AG09319 (cell line): ENCODE measurements at regions not wholly inside any gene's neighbourhood (a gene's known extent, or its start where the extent isn't known, plus 50 kb on each side); places are given as distances from the start of the nearest gene placed in this dataset.

Experiments used
- DNase-seq: peaks from one replicate; pipeline ENCODE4 v3.0.0-alpha.2; 2010; ENCODE audit warnings: low read depth; ENCODE audit errors: extremely low read depth
- TF ChIP-seq, protein P1 (sequence below): IDR thresholded peaks from 2 replicates; pipeline ENCODE4 v1.5.1; 2011; ENCODE audit warnings: low read depth, mild to moderate bottlenecking, inconsistent platforms, low read length, moderate library complexity

DNA sequence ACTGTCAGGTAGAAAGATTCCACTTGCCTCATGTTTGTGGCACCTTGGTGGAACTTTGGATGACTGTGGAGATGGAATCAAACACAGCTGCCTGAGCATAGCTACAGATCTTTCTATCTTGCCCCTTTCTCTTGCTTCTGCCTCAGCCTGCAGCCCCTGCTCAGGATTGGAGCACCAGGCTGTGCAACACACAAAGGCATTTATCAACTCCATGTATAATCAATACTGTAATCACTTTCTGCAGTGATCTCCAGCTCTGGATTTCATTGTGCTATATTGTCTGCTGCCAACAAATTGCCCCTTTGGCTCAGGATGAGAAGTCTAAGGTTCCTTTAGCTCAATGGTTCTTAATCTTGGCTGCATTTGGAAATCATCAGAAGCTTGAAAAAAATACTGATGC lies 86.3 kb upstream of the PRPS1 start:
- TF ChIP-seq, protein P1, sequence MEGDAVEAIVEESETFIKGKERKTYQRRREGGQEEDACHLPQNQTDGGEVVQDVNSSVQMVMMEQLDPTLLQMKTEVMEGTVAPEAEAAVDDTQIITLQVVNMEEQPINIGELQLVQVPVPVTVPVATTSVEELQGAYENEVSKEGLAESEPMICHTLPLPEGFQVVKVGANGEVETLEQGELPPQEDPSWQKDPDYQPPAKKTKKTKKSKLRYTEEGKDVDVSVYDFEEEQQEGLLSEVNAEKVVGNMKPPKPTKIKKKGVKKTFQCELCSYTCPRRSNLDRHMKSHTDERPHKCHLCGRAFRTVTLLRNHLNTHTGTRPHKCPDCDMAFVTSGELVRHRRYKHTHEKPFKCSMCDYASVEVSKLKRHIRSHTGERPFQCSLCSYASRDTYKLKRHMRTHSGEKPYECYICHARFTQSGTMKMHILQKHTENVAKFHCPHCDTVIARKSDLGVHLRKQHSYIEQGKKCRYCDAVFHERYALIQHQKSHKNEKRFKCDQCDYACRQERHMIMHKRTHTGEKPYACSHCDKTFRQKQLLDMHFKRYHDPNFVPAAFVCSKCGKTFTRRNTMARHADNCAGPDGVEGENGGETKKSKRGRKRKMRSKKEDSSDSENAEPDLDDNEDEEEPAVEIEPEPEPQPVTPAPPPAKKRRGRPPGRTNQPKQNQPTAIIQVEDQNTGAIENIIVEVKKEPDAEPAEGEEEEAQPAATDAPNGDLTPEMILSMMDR = no peak
- no peak for DNase-seq

DNA sequence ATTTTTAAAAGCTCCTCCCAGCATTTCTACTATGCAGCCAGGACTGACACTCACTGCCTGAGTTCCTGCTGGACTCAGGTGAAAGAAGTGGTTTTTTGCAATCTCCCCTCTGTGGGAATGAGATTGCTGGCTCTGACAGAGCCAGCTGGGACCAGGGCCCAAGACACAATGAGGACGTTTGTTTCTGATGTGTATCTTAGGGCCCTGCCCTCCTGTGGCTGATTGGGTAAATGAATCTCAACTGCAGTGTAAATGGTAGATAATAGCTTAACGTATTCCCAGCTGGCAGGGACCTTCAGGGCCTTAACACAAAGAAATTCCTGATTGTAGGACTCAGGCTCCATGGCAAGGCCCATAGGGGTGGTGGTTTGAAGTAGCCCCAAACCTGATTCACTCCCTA lies 85.8 kb upstream of the PRPS1 start:
- no peak for DNase-seq

DNA sequence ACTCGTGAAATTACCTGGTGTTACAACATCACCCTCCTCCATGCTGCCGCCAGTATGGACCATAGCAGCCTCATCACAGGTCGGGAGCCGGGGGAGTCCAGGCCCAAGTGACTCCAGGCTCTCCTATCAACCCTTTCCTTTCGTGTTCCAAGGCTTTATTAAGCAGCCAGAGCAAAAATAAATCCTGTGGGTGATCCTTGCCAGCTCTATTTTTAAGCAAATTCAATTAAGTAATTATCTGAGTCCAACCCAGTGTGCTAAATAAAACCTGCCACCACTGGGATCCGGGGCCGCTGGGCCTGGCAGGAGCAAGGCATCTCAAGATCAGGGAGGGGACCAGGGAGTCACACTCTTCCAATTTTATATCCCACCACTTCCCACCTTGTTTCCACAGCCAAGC lies 80.7 kb upstream of the PRPS1 start:
- no peak for DNase-seq
- TF ChIP-seq, protein P1 = no peak

More for the DNA sequence above, 85.8 kb upstream of the PRPS1 start:
- TF ChIP-seq, protein P1 = peak; percentile 6; the same call in 1 of the 2 replicates

DNA sequence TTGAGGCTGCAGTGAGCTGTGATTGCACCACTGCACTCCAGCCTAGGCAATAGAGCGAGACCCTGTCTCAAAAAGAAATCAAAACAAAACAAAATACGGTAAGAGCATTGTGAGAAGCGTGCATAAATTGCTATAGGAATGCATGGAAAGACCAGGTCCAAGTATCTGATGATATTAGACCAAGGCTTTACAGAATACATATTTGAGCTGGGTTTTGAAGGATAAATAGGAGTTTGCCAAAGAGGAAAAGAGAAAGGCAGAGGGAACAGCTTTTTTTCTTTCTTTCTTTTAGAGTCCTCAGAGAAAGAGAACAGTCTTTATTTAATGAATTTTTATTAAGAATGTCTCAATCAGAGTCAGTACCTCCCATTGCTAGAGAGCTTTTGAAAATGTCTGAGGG lies 79.5 kb upstream of the PRPS1 start:
- TF ChIP-seq, protein P1 = no peak
- no peak for DNase-seq

DNA sequence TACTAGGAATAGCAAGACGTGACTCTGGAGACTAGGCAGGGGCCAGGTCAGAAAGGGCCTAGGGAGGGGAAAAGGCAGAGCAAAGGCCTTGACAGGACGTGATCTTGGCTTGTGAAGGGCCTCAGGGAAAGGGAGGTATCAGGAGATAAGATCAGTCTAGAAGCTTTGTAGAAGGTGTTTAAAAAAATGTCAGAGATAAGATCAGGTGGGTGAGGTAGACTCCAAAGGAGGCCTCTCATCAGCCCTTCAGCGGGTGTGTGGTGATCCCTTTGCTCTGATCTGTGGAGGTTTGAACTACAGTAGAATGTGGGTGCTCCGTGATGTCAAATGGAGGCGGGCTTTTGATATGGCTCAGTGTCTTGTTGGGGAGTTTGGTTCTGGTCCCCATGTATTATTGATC lies 78.8 kb upstream of the PRPS1 start:
- TF ChIP-seq, protein P1 = no peak
- DNase-seq = no peak

DNA sequence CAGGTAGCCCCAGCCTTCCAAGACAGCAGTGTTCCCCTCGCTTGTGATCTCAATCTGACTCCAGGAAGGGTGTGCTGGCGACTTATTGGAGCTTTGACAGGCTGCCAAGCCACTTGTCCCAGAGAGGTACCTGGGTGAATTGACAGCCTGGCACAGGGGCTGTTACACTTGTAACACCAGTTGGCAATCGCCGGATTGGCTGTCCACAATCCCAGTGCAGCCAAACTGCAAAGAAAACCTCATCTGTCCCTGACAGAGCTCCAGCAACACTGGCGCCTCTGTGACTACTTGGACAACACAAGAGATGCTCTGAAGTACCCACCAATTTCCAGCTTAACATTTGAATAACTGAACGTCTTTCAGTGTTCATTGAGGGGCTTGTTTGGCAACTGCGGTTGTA lies 76.8 kb upstream of the PRPS1 start:
- DNase-seq = no peak
- TF ChIP-seq, protein P1 = no peak

DNA sequence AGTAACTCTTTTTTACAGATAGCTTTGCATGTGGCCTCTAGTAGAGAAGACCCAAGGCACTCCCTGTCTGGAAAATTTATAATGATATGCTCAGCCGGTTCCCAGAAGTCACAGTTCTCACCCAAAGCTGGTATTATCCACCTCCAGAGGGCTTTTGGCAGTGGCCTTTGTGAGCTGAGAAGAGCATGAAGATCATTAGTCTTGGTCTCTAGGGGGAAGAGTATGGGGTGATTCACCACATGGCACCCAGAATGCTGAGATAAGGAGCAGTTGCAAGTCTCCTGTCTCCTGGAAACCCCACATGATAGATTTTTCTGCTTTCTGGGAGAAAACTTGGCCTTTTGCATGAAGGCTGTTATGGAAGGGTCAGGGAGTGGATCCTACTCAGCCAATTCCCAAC lies 75.4 kb upstream of the PRPS1 start:
- TF ChIP-seq, protein P1 = no peak
- DNase-seq = no peak
